ENCODE measurements at regions not wholly inside any gene's neighbourhood (a gene's known extent, or its start where the extent isn't known, plus 50 kb on each side); places are given as distances from the start of the nearest gene placed in this dataset.

DNA sequence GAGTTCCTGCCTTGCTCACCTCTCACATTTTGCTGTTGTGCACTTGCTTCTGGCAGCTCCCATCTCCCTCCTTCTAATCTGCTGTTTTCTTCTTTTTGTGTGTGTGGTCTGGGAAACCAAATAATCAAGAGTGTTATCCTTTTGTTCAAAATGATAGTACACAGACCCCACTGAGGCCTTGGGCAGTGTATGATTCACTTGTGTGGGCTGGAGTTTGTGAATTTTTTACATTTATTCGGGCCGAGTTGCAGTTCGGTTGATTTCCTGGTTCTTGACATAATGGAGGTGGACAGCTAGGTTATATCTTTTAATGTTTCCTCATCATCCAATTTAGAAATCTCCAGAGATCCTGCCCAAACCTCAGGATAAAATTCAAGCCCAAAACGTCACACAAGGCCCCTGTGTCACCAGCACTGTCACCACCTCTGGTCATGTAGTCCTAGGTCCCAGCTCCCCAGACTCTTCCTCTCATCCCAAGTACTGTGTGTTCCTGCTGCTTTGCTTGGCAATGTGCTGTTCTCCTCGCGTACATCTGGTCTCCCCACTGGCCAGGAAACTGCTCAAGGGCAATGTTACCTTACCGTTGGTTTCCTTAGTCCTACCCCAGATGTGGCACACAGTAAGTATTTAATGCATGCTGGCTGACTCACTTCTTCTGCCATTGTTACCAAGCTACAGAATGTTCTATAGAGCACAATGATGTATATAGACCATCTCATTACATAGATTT, 55.7 kb upstream of the PHACTR2 start:
- intact Hi-C loops (cut with DNase I), result no loop called here
- DNase-seq (no peak), FAIRE-seq (no peak)
- no peak overlapping the region for H3K4me3 ChIP-seq (ENCODE audit: low read length in 3 of 3)
- no peaks in the 10 kb centered on the region for H3K27me3 ChIP-seq (ENCODE audit: control insufficient read depth, insufficient read depth, low read length)
- no peaks in the 10 kb centered on the region for H3K9me3 ChIP-seq (ENCODE audit: control insufficient read depth in 2 of 3, insufficient read depth in 1 of 3, low read length in 3 of 3)
- no peak overlapping the region for H3K9ac ChIP-seq (ENCODE audit: low read length in 3 of 3)
- H3K36me3 ChIP-seq (ENCODE audit: control insufficient read depth in 2 of 3, insufficient read depth in 3 of 3, low read length in 3 of 3), result no peaks in the 10 kb centered on the region
- no peak overlapping the region for H3K27ac ChIP-seq (ENCODE audit: low read depth in 2 of 2, low read length in 2 of 2)
- no peaks in the 10 kb centered on the region for H3K4me1 ChIP-seq (ENCODE audit: control insufficient read depth in 2 of 3, insufficient read depth in 2 of 3, low read depth in 1 of 3, low read length in 3 of 3)
- TF ChIP-seq, protein P1, sequence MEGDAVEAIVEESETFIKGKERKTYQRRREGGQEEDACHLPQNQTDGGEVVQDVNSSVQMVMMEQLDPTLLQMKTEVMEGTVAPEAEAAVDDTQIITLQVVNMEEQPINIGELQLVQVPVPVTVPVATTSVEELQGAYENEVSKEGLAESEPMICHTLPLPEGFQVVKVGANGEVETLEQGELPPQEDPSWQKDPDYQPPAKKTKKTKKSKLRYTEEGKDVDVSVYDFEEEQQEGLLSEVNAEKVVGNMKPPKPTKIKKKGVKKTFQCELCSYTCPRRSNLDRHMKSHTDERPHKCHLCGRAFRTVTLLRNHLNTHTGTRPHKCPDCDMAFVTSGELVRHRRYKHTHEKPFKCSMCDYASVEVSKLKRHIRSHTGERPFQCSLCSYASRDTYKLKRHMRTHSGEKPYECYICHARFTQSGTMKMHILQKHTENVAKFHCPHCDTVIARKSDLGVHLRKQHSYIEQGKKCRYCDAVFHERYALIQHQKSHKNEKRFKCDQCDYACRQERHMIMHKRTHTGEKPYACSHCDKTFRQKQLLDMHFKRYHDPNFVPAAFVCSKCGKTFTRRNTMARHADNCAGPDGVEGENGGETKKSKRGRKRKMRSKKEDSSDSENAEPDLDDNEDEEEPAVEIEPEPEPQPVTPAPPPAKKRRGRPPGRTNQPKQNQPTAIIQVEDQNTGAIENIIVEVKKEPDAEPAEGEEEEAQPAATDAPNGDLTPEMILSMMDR (IDR thresholded peaks at IDR 0.05; ENCODE audit: borderline replicate concordance, extremely low read depth, insufficient read depth), result no peak

DNA sequence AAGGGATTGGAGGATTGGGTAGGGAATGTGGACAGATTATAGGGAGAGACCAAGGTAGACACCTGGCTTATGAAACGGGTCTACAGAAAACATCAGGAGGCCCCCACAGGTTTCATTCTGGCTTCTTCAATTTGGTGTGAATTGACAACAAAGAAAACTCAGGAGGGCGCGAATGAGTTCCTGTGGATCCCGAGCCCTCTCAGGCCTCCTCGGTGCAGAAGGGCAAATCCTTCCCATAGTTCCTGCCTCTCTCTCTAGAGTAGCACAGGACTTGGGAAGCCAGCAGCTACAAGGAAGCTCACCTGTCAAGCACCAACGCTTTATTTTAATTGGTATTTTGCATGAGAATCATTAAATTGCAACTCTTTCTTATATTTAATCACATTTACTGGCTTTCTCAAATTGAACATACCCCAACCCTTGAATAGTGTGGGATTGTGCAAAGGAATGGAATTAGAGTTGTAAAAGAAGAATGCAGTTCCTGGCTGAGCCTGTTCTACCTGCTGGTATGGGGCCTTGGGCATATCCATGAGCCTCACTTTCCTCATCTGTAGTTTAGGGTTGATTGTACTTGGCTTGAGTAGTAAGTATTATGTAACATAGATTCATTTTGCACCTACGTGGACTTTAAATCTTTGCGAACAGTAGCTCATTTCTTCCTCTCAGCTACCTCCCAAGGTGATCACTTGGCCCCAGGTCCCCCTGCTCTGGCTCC, 56.4 kb upstream of the PHACTR2 start:
- H3K27me3 ChIP-seq (ENCODE audit: control insufficient read depth, insufficient read depth, low read length), result no peaks in the 10 kb centered on the region
- H3K9ac ChIP-seq (ENCODE audit: low read length in 3 of 3), result no peak overlapping the region
- H3K36me3 ChIP-seq (ENCODE audit: control insufficient read depth in 2 of 3, insufficient read depth in 3 of 3, low read length in 3 of 3), result no peaks in the 10 kb centered on the region
- no peak overlapping the region for H3K27ac ChIP-seq (ENCODE audit: low read depth in 2 of 2, low read length in 2 of 2)
- no peak for FAIRE-seq
- no peaks in the 10 kb centered on the region for H3K9me3 ChIP-seq (ENCODE audit: control insufficient read depth in 2 of 3, insufficient read depth in 1 of 3, low read length in 3 of 3)
- H3K4me3 ChIP-seq (ENCODE audit: low read length in 3 of 3), result no peak overlapping the region
- DNase-seq, result no peak
- TF ChIP-seq, protein P1 (IDR thresholded peaks at IDR 0.05; ENCODE audit: borderline replicate concordance, extremely low read depth, insufficient read depth), result no peak
- intact Hi-C loops (cut with DNase I), result no loop called here
- no peaks in the 10 kb centered on the region for H3K4me1 ChIP-seq (ENCODE audit: control insufficient read depth in 2 of 3, insufficient read depth in 2 of 3, low read depth in 1 of 3, low read length in 3 of 3)

DNA sequence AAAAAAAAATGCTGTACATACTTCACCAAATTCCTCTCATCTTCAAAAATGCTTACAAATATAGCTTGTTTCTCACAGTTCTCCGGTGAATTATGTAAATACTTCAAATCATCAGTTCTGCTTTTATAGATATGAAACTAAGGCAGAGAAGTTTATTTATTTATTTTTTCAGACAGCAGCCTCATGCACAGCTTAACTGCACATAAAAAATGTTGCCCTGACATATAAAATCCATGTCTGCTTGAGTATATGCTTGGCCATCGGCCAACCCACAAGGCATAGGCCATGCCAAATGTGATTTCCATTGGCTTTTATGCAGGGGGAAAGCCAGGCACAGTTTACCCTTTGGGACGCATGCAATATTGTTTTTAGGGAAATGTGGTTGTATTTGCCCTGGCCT, 57.3 kb upstream of the PHACTR2 start:
- TF ChIP-seq, protein P1 (IDR thresholded peaks at IDR 0.05; ENCODE audit: borderline replicate concordance, extremely low read depth, insufficient read depth), result no peak
- Histone ChIP-seq H3K9me3 (ENCODE audit: control insufficient read depth in 2 of 3, insufficient read depth in 1 of 3, low read length in 3 of 3) (no peaks in the 10 kb centered on the region), H3K27ac (ENCODE audit: low read depth in 2 of 2, low read length in 2 of 2) (no peak overlapping the region), H3K27me3 (ENCODE audit: control insufficient read depth, insufficient read depth, low read length) (no peaks in the 10 kb centered on the region), H3K36me3 (ENCODE audit: control insufficient read depth in 2 of 3, insufficient read depth in 3 of 3, low read length in 3 of 3) (no peaks in the 10 kb centered on the region), H3K9ac (ENCODE audit: low read length in 3 of 3) (no peak overlapping the region), H3K4me1 (ENCODE audit: control insufficient read depth in 2 of 3, insufficient read depth in 2 of 3, low read depth in 1 of 3, low read length in 3 of 3) (no peaks in the 10 kb centered on the region), H3K4me3 (ENCODE audit: low read length in 3 of 3) (no peak overlapping the region)
- DNase-seq (no peak), FAIRE-seq (no peak)
- intact Hi-C loops (cut with DNase I), result no loop called here
